Stimulated activated effector memory CD8-positive, alpha-beta T cell treated with anti-CD3 and anti-CD28 coated beads, Interleukin-12 subunit alpha, Interleukin-12 subunit beta, amount 100 ng/mL, for 72 hours (primary cell): ENCODE measurements at regions not wholly inside any gene's neighbourhood (a gene's known extent, or its start where the extent isn't known, plus 50 kb on each side); places are given as distances from the start of the nearest gene placed in this dataset.
A peak's percentile ranks its signal among the peaks of the same experiment; 100 is the strongest.

Source experiments
- ATAC-seq: fragments of 150-1000 bp; cut with Tn5 transposase; 2 replicates; pipeline ENCODE4 v1.10.0; 2021
- DNase-seq, 2 donors: peaks; one replicate each; pipeline ENCODE4 v3.0.0; 2021 to 2022; ENCODE audit warnings: low spot score in 2 of 2
- H3K27ac Mint-ChIP-seq: one replicate; pipeline ENCODE4 v1.8.0; 2022; ENCODE audit warnings: mild to moderate bottlenecking, mixed read lengths
- H3K36me3 Mint-ChIP-seq: one replicate; pipeline ENCODE4 v1.8.0; 2022; ENCODE audit warnings: mild to moderate bottlenecking, mixed read lengths
- H3K4me1 Mint-ChIP-seq: one replicate; pipeline ENCODE4 v1.8.0; 2022; ENCODE audit warnings: mixed read lengths
- H3K4me3 Mint-ChIP-seq: one replicate; pipeline ENCODE4 v1.8.0; 2022; ENCODE audit warnings: mild to moderate bottlenecking, mixed read lengths
- H3K9me3 Mint-ChIP-seq: one replicate; pipeline ENCODE4 v1.8.0; 2022; ENCODE audit warnings: mixed read lengths

GRCh38 chr6:168871642-168872315 lies 381.9 kb downstream of the THBS2 start:
- Mint-ChIP-seq H3K4me3 (no peak overlapping the region), H3K9me3 (no peaks in the 10 kb centered on the region), H3K4me1 (peaks cover 10% of the 10 kb centered on the region), H3K36me3 (no peaks in the 10 kb centered on the region), H3K27ac (no peak overlapping the region)
- no peak for ATAC-seq
- no peak for DNase-seq

GRCh38 chr6:168870982-168871381 lies 382.7 kb downstream of the THBS2 start:
- no peak for DNase-seq
- no peak for ATAC-seq

GRCh38 chr6:168867247-168868102 lies 386.2 kb downstream of the THBS2 start:
- ATAC-seq: no peak
- no peak overlapping the region for H3K4me3 Mint-ChIP-seq
- no peak overlapping the region for H3K27ac Mint-ChIP-seq
- no peak for DNase-seq
- no peaks in the 10 kb centered on the region for H3K4me1 Mint-ChIP-seq
- H3K36me3 Mint-ChIP-seq: no peaks in the 10 kb centered on the region
- H3K9me3 Mint-ChIP-seq: no peaks in the 10 kb centered on the region

More at GRCh38 chr6:168870982-168871381, 382.7 kb downstream of the THBS2 start:
- Mint-ChIP-seq H3K27ac (no peak overlapping the region), H3K9me3 (no peaks in the 10 kb centered on the region), H3K4me1 (peaks cover 10% of the 10 kb centered on the region), H3K4me3 (no peak overlapping the region), H3K36me3 (no peaks in the 10 kb centered on the region)

GRCh38 chr6:168866534-168866933 lies 387.1 kb downstream of the THBS2 start:
- no peak for DNase-seq
- no peak overlapping the region for H3K4me3 Mint-ChIP-seq
- no peaks in the 10 kb centered on the region for H3K9me3 Mint-ChIP-seq
- peak; percentile 61 for ATAC-seq
- no peaks in the 10 kb centered on the region for H3K36me3 Mint-ChIP-seq
- no peak overlapping the region for H3K27ac Mint-ChIP-seq
- no peaks in the 10 kb centered on the region for H3K4me1 Mint-ChIP-seq

- Mint-ChIP-seq H3K4me1 (no peaks in the 10 kb centered on the region), H3K36me3 (no peaks in the 10 kb centered on the region), H3K9me3 (no peaks in the 10 kb centered on the region), H3K4me3 (no peak overlapping the region), H3K27ac (no peak overlapping the region)
- no peak for ATAC-seq
- DNase-seq: no peak
Observed at GRCh38 chr6:168865522-168865921, 388.1 kb downstream of the THBS2 start.

GRCh38 chr6:168864541-168865460 lies 388.8 kb downstream of the THBS2 start:
- no peak for DNase-seq
- Mint-ChIP-seq H3K36me3 (no peaks in the 10 kb centered on the region), H3K9me3 (no peaks in the 10 kb centered on the region), H3K4me3 (no peak overlapping the region), H3K4me1 (no peaks in the 10 kb centered on the region), H3K27ac (no peak overlapping the region)
- no peak for ATAC-seq

- ATAC-seq (no peak), DNase-seq (no peak)
- Mint-ChIP-seq H3K4me3 (no peak overlapping the region), H3K4me1 (no peaks in the 10 kb centered on the region), H3K36me3 (no peaks in the 10 kb centered on the region), H3K9me3 (no peaks in the 10 kb centered on the region), H3K27ac (no peak overlapping the region)
Observed at GRCh38 chr6:168863467-168863866, 390.2 kb downstream of the THBS2 start.

- Mint-ChIP-seq H3K36me3 (no peaks in the 10 kb centered on the region), H3K27ac (no peak overlapping the region), H3K4me3 (no peak overlapping the region), H3K4me1 (no peaks in the 10 kb centered on the region), H3K9me3 (no peaks in the 10 kb centered on the region)
- no peak for ATAC-seq
- DNase-seq: no peak
Observed at GRCh38 chr6:168862346-168862980, 391.2 kb downstream of the THBS2 start.

GRCh38 chr6:168860987-168861386 lies 392.7 kb downstream of the THBS2 start:
- no peaks in the 10 kb centered on the region for H3K9me3 Mint-ChIP-seq
- no peak overlapping the region for H3K27ac Mint-ChIP-seq
- DNase-seq: no peak
- no peak for ATAC-seq
- H3K36me3 Mint-ChIP-seq: no peaks in the 10 kb centered on the region
- no peak overlapping the region for H3K4me3 Mint-ChIP-seq
- no peaks in the 10 kb centered on the region for H3K4me1 Mint-ChIP-seq

GRCh38 chr6:168860341-168860740 lies 393.3 kb downstream of the THBS2 start:
- no peak for ATAC-seq
- DNase-seq: no peak
- H3K4me3 Mint-ChIP-seq: no peak overlapping the region
- H3K9me3 Mint-ChIP-seq: no peaks in the 10 kb centered on the region
- no peaks in the 10 kb centered on the region for H3K36me3 Mint-ChIP-seq
- no peaks in the 10 kb centered on the region for H3K4me1 Mint-ChIP-seq
- H3K27ac Mint-ChIP-seq: no peak overlapping the region

- Mint-ChIP-seq H3K36me3 (no peaks in the 10 kb centered on the region), H3K4me1 (no peaks in the 10 kb centered on the region), H3K27ac (no peak overlapping the region), H3K4me3 (no peak overlapping the region), H3K9me3 (no peaks in the 10 kb centered on the region)
- ATAC-seq (no peak), DNase-seq (no peak)
Observed at GRCh38 chr6:168858926-168859325, 394.7 kb downstream of the THBS2 start.

GRCh38 chr6:168856914-168857313 lies 396.7 kb downstream of the THBS2 start:
- Mint-ChIP-seq H3K4me1 (no peaks in the 10 kb centered on the region), H3K27ac (no peak overlapping the region), H3K9me3 (no peaks in the 10 kb centered on the region), H3K36me3 (no peaks in the 10 kb centered on the region), H3K4me3 (no peak overlapping the region)
- DNase-seq: no peak
- no peak for ATAC-seq

GRCh38 chr6:168852376-168852884 lies 401.2 kb downstream of the THBS2 start:
- H3K36me3 Mint-ChIP-seq: no peaks in the 10 kb centered on the region
- H3K4me3 Mint-ChIP-seq: no peak overlapping the region
- no peak for ATAC-seq
- no peaks in the 10 kb centered on the region for H3K9me3 Mint-ChIP-seq
- peaks cover 5% of the 10 kb centered on the region for H3K4me1 Mint-ChIP-seq
- no peak for DNase-seq
- no peak overlapping the region for H3K27ac Mint-ChIP-seq

GRCh38 chr6:168851460-168852375 lies 401.9 kb downstream of the THBS2 start:
- H3K9me3 Mint-ChIP-seq: no peaks in the 10 kb centered on the region
- H3K4me3 Mint-ChIP-seq: no peak overlapping the region
- H3K27ac Mint-ChIP-seq: no peak overlapping the region
- no peak for ATAC-seq
- DNase-seq: no peak
- H3K36me3 Mint-ChIP-seq: no peaks in the 10 kb centered on the region
- peaks cover 5% of the 10 kb centered on the region for H3K4me1 Mint-ChIP-seq
